B cell (primary cell): ENCODE measurements at regions not wholly inside any gene's neighbourhood (a gene's known extent, or its start where the extent isn't known, plus 50 kb on each side); places are given as distances from the start of the nearest gene placed in this dataset.

ENCODE experiments used
- CTCF ChIP-seq: fragments of 200-600 bp; IDR thresholded peaks from one replicate; pipeline ENCODE4 v1.8.0; 2022; ENCODE audit warnings: antibody characterized with exemption, mild to moderate bottlenecking
- EZH2 ChIP-seq: IDR thresholded peaks from 2 replicates; pipeline ENCODE4 v1.6.1; 2012; ENCODE audit warnings: borderline replicate concordance, low read depth, mild to moderate bottlenecking, moderate library complexity, low read length; ENCODE audit not compliant: insufficient read depth, poor library complexity, severe bottlenecking

DNA sequence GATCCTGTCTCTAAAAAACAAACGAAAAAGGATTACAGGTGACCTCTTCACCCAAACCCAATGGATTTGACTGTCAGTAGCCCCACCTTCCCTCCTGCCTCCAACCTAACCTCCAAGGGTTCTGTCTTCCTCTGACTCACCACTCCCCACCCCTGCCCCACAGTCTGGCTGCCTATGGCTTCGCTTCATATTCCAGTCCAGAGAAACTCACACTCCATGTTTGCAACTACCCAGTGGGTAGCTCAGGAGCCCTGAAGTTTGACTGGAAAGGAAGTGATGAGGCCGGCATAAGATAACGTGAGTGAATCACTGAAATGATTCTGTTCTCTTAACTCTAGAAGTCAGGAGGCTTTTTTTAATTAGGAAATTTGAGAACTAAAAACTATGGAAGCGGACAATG, 303.9 kb downstream of the FOXO1 start:
- TF ChIP-seq CTCF (no peak), EZH2 (no peak)
